VCaP (cell line): ENCODE measurements at regions not wholly inside any gene's neighbourhood (a gene's known extent, or its start where the extent isn't known, plus 50 kb on each side); places are given as distances from the start of the nearest gene placed in this dataset.
"Not testable (repeated sequence)": the region's sequence is repeated elsewhere in the genome, so short reads cannot be mapped to it uniquely, and the experiment has no call there.

ENCODE experiments used
- H3K27ac ChIP-seq: fragments of 450-650 bp; 2 replicates; pipeline ENCODE4 v1.5.1; 2017
- CTCF ChIP-seq: fragments of 450-650 bp; conservative IDR thresholded peaks from 2 replicates; pipeline ENCODE4 v1.5.1; 2017; ENCODE audit warnings: mild to moderate bottlenecking, moderate library complexity

- H3K27ac ChIP-seq, result no peak overlapping the region
- TF ChIP-seq CTCF, result no peak
These were observed 734.2 kb upstream of the CHAC2 start for GRCh38 chr2:53033411-53033810.

- H3K27ac ChIP-seq, result no peak overlapping the region
- TF ChIP-seq CTCF, result no peak
These were observed 738.7 kb upstream of the CHAC2 start for GRCh38 chr2:53028746-53029423.

GRCh38 chr2:53028225-53028624 lies 739.4 kb upstream of the CHAC2 start:
- no peak overlapping the region for H3K27ac ChIP-seq
- no peak for TF ChIP-seq CTCF

- not testable (repeated sequence) for H3K27ac ChIP-seq
These were observed 745.4 kb upstream of the CHAC2 start for GRCh38 chr2:53022248-53022647.

- no peak overlapping the region for H3K27ac ChIP-seq
- TF ChIP-seq CTCF, result no peak
These were observed 745.8 kb upstream of the CHAC2 start for GRCh38 chr2:53021828-53022227.

GRCh38 chr2:53021292-53021691 lies 746.3 kb upstream of the CHAC2 start:
- no peak overlapping the region for H3K27ac ChIP-seq
- no peak for TF ChIP-seq CTCF

- TF ChIP-seq CTCF, result no peak
These were observed 748.7 kb upstream of the CHAC2 start for GRCh38 chr2:53018825-53019425.

GRCh38 chr2:53006980-53007379 lies 760.6 kb upstream of the CHAC2 start:
- no peak for TF ChIP-seq CTCF

More at GRCh38 chr2:53018825-53019425, 748.7 kb upstream of the CHAC2 start:
- no peak overlapping the region for H3K27ac ChIP-seq

More at GRCh38 chr2:53006980-53007379, 760.6 kb upstream of the CHAC2 start:
- no peak overlapping the region for H3K27ac ChIP-seq
